ENCODE measurements at regions not wholly inside any gene's neighbourhood (a gene's known extent, or its start where the extent isn't known, plus 50 kb on each side); places are given as distances from the start of the nearest gene placed in this dataset.

DNA sequence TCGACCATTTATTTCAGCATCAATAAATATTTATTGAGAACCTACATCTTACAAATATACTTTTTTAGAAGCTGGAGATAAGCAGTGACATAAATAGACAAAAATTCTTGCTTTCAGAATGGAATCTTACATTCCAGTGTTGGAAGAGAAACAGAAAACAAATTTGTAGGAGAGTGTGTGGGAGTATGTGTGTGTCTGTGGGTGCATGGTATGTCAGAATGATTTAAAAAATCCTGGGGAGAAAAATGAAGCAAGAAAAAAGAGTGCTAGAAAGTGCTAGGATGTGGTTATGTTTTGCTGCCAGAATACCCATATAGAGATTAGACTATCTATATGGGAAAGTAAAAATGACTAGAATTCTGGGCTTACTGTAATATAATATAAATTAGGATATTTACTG is 561.7 kb upstream of the SGO1 start:
- DNase-seq (ENCODE audit: low spot score) = no peak
- in situ Hi-C loops (cut with MboI; ENCODE audit: low sequenced_read_pairs, unreplicated experiment) = no loop called here
- no peak for TF ChIP-seq CTCF (IDR thresholded peaks at IDR 0.05; ENCODE audit: borderline replicate concordance, control extremely low read depth, extremely low read depth, insufficient read depth, missing control alignments)

DNA sequence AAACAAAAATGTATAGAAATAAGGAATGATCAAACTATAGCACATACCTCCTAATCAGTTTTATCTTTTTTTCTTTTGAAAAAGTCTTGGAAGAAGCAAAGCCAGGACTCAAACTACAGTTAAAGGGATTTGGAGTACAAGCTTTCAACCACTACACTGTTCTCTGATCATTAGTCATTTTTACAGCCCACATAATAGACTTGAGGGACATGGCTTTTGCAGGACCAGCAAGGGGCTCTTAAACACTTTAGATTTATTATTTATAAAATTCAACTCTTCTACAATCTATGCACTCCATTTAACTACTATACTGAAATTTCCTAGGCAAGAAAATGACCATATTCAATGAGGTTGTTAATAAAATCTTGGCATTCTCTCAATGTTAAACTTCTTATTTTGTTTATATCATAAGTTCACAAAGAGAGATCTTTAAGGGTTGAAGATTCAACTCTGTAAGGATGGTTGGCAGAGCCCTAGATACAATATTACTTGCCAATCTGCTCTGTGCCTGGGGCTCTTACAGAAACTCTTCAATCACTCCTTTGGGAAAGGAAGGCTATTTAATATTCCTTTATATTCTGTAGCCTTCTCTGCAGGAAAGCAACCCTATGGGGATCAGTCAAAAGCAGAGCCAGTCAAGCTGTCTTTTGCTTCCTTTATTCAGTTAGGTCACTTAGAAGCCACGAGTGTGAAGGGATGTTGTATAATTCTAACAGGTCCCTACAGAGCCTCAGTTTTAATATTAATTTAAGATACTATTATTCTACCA is 557.7 kb upstream of the SGO1 start:
- no peak for TF ChIP-seq CTCF (IDR thresholded peaks at IDR 0.05; ENCODE audit: borderline replicate concordance, control extremely low read depth, extremely low read depth, insufficient read depth, missing control alignments)
- in situ Hi-C loops (cut with MboI; ENCODE audit: low sequenced_read_pairs, unreplicated experiment) = no loop called here
- no peak for DNase-seq (ENCODE audit: low spot score)

DNA sequence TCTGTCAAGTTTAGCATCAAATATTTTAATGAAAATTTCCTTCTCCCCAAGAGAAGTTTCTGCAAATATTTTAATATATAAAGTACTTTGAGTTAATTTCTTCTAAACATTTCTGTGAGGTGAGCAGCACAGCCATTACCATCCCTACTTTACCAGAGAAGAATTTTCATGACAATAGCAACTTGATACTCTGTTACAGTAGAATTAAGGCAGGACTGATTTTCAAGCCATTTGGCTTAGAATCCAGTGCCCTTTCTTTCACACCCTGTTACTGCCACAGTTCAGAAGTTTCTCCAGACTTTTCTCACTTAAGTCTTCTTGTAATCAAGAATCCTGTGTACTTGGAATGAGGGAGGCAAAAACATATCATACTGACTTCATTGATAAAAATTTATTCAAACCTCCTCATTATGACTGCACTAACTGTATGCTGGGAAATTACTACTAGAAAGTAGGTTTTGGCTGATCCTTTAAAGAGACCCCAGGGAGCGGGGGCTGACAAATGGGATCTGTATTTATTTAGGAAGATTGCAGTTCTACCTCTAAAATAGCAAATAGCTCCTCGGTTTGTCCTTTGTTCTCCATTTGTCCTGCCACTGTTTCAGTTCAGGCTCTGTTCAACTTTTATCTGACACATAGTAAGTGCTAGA is 557.0 kb upstream of the SGO1 start:
- no peak for TF ChIP-seq CTCF (IDR thresholded peaks at IDR 0.05; ENCODE audit: borderline replicate concordance, control extremely low read depth, extremely low read depth, insufficient read depth, missing control alignments)
- in situ Hi-C loops (cut with MboI; ENCODE audit: low sequenced_read_pairs, unreplicated experiment) = no loop called here
- no peak for DNase-seq (ENCODE audit: low spot score)

DNA sequence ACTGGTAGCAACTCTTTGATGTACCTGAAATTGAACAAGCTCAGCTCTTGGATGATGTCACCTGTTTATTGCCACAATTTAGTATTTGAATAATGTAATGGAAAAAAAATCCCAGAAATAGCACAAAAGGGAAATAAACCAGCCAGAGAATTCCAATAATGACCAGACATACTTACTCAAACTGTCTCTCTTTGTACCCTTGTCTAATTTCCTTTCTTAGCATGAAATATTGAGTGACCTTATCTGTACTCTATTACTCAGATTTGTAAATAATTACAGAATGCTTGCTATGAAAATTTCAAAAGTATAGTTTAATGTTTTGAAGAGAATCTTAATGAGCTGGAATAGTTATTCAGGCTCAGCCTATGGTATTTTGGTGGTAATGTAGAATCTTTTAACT is 555.4 kb upstream of the SGO1 start:
- no peak for TF ChIP-seq CTCF (IDR thresholded peaks at IDR 0.05; ENCODE audit: borderline replicate concordance, control extremely low read depth, extremely low read depth, insufficient read depth, missing control alignments)
- no peak for DNase-seq (ENCODE audit: low spot score)
- in situ Hi-C loops (cut with MboI; ENCODE audit: low sequenced_read_pairs, unreplicated experiment) = no loop called here

DNA sequence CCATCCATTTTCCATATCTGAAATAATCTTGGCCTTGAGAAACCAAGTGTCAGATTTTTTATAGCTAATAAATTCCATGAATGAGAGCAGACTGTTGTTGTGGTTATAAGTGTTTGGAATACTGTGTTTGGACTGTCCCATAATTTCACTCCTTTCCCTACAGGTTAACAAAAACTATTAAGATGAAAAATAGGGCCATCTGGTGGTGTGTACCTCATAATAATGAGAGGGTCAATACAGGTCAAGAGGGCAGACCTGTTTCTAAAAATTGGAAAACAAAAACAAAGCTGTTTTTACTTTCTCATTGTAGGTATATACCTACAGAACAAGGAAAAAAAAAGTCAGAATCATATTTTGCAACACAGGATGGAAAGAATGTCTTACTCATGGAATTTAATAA is 553.8 kb upstream of the SGO1 start:
- no peak for TF ChIP-seq CTCF (IDR thresholded peaks at IDR 0.05; ENCODE audit: borderline replicate concordance, control extremely low read depth, extremely low read depth, insufficient read depth, missing control alignments)
- no peak for DNase-seq (ENCODE audit: low spot score)
- in situ Hi-C loops (cut with MboI; ENCODE audit: low sequenced_read_pairs, unreplicated experiment) = no loop called here

GRCh38 chr3:20736287-20736852 is 550.4 kb upstream of the SGO1 start:
- no peak for DNase-seq (ENCODE audit: low spot score)
- in situ Hi-C loops (cut with MboI; ENCODE audit: low sequenced_read_pairs, unreplicated experiment) = no loop called here
- TF ChIP-seq CTCF (IDR thresholded peaks at IDR 0.05; ENCODE audit: borderline replicate concordance, control extremely low read depth, extremely low read depth, insufficient read depth, missing control alignments) = no peak

Data from GM13976 (cell line).